GM18858 (cell line): ENCODE measurements at regions not wholly inside any gene's neighbourhood (a gene's known extent, or its start where the extent isn't known, plus 50 kb on each side); places are given as distances from the start of the nearest gene placed in this dataset.
"Not testable (repeated sequence)": the region's sequence is repeated elsewhere in the genome, so short reads cannot be mapped to it uniquely, and the experiment has no call there.

ENCODE experiments used
- ATAC-seq: cut with Tn5 transposase; IDR thresholded peaks from one replicate; pipeline ENCODE4 v1.9.1; 2021; ENCODE audit not compliant: unreplicated experiment

- no peak for ATAC-seq
Observed at GRCh38 chr6:159527351-159527750, 165.7 kb downstream of the SOD2 start.

DNA sequence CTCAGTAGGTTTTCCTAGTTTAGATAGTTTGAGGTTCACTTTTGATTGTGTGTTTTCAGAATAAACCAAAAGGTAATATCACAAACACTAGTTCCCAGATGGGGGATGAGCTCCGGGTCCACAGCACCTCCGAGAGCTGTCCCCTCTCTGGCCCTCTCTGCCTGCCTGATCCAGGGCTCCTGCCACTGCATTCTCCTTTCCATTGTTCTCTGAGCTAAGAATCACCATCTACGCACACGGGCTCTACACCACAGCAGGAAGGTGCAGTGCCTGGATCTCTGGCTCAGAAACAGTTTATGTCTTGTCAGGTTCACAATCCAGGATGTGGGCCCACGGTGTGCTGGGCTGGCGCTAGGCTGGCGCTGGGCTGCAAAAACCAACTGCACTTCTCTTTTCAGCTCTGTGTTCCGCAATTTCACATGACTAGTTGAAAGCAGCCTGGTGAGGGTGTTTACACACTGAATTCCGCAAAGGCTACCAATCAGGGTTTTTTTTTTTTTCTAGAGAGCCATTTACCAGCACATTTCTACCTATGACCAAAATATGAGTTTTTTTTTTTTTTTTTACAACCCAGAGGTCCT is 167.5 kb downstream of the SOD2 start:
- ATAC-seq: no peak

GRCh38 chr6:159522877-159523547 is 170.0 kb downstream of the SOD2 start:
- ATAC-seq: no peak

- ATAC-seq: no peak
Observed at GRCh38 chr6:159521962-159522361, 171.1 kb downstream of the SOD2 start.

DNA sequence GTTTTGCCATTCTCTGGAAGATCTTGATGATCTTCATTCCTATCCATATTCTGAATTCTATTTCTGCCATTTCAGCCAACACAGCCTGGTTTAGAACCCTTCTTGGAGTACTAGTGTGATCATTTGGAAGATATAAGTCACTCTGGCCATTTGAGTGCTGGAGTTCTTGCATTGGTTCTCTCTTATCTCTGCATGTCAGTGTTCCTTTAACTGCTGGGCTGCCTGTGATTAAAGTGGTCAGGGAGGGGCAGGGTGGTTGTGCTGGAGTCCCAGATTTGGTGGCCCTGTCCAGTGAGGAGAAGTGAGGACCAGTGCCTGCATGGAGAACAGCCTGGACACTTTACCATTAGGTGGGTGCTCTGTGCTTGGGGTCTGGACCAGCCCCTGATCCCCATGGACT is 173.0 kb downstream of the SOD2 start:
- ATAC-seq: no peak

- ATAC-seq: not testable (repeated sequence)
Observed at GRCh38 chr6:159515811-159516210, 177.2 kb downstream of the SOD2 start.

DNA sequence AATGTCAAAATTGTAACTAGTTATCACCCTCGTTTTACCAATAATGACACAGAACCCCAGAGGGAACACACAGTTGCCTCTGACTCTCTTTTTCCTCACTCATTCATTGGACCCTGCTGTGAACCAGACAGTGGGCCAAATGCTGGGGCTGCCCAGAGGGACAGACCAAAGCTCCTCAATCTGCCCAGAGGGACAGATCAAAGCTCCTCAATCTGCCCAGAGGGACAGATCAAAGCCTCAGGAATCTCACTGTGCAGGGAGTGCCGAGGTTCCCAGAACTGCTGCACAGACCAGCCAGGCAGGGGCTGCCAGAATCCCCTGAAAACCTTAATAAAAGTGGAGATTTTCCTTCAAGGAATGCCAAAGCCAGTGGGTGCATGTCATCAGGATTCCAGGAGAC is 179.1 kb downstream of the SOD2 start:
- no peak for ATAC-seq

DNA sequence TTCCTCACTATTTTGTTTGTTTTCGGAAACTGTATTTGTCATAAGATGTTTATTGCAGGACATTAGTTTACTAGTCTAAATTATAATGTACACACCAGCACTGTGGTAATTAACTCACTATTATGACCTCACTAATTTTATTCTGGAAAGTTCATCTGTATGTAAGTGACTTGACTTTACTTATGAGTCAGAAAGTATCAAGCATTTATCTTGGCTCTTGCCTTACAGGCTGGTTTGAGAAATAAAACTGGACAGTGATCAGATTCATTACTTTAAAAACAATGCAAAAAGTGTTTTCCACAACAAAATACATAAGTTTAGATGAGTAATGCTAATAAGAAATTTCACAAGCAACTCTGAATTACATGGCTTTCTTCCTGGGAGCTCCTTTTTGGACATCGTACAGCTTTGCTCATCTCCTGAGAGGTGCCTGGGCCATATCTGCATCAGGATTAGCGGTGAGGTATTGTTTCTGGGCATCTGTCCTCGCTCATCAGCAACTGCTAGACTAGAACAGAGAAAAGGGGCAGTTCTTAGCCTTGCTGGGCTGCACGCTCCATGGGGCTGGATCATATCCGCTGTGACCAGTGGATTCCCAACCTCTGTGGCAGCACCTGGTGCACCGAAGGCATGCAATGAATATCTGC is 179.8 kb downstream of the SOD2 start:
- ATAC-seq: no peak

DNA sequence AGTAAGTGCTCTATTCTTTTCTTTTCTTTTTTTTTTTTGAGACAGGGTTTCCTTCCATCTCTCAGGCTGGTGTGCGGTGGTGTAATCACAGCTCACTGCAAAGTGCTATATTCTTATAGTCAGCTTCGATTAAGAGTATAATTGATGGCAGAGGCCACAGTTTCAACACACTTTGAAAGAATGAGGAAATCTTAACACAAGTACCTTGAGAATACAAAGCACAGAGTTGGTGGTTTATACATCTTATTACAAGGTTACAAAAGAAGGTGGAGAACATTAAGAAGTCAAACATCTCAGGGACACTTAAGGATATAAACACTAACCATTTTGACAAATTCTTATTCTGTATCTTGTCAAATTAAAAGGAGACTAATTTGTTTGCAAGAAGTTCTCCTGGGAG is 180.5 kb downstream of the SOD2 start:
- no peak for ATAC-seq

- no peak for ATAC-seq
Observed at GRCh38 chr6:159512104-159512503, 180.9 kb downstream of the SOD2 start.

DNA sequence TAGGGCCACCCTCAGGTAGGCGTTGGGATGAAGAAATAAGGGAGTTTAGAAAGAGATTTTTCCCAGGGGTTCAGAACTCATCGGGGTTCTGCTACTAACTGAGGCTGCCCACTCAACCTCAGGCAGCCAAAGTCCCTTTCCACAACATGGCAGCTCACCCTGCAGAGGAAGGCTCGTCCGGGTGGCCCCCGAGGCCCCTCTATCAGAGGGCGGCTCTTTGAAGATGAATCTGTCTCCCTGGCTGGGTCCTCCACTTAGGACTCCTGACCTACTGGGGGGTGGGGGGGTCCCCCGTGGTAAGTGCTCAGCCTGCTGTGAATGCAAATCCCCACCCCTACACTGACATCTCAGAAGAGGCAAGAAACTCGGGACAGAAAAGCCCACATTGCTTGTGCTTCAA is 182.9 kb downstream of the SOD2 start:
- no peak for ATAC-seq

DNA sequence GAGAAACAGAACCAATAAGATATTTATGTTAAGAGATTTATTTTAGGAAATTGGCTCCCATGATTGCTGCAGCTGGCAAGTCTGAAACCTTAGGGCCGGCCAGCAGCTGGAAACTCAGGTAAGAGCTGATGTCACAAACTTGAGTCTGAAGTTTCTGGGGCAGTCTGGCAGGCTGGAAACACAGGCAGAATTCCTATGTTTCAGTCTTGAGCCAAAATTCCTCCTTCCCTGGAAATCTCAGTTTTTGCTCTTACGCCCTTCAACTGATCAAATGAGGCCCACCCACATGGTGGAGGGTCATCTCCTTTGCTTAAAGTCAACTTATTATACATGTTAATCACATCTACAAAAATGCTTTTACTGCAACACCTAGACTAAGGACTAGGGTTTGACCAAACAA is 184.1 kb downstream of the SOD2 start:
- ATAC-seq: no peak

GRCh38 chr6:159506048-159506447 is 187.0 kb downstream of the SOD2 start:
- ATAC-seq: no peak

- no peak for ATAC-seq
Observed at GRCh38 chr6:159505140-159505922, 187.7 kb downstream of the SOD2 start.

DNA sequence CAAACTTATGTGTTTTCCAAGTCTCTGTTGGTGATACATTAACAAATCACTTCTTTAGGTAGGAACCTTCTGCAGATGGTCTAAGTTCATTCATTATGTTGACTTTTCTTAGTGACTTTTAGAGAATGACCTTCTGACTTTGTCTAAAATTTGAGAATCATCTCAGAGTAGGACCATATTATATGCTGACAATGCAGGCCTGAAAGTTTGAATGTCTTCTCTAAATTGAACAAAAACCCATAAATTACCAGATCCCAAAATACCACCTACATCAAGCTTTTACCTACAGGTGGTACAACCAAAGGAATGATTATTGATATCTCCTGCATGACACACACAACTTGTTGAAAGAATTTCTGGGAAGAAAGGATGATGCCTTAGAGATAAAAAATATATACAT is 191.5 kb downstream of the SOD2 start:
- no peak for ATAC-seq

DNA sequence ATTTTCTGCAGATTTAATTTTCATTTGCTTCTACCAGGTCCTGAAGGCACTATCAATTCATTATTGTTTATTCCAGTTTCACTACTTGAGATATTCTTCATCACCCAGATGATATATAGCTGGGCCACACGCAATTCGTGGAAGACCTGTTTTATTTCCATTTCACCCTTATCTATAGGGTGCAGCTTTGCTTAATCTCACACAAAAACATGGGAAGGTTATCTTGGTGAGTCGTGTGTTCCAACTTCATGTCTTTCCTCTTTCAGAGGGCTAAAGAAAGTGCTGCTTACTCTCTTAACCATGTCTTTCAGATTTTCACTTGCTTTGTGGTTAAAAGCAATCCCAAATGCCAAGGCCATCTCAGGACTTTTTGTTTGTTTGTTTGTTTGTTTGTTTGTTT is 194.0 kb downstream of the SOD2 start:
- no peak for ATAC-seq

DNA sequence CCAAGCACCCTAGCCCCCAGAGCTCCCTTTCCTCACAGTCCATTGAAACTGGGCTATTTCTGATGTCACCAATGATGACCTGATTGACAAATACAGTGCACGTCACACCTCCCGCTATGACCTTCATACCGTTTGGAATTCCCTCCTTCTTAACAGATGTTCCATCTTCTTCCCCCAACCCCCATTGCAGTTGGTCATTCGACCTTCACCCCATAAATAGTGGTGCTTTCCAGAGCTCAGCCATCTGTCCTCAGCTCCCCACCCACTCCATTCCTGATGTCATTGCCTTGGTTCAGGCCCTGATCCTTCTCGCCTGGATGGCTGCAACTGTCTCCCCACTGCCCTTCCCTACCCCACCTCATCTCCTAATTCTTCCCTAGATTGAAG is 198.5 kb downstream of the SOD2 start:
- ATAC-seq: no peak

- ATAC-seq: no peak
Observed at GRCh38 chr6:159493898-159494585, 199.0 kb downstream of the SOD2 start.

- no peak for ATAC-seq
Observed at GRCh38 chr6:159493231-159493897, 199.7 kb downstream of the SOD2 start.

DNA sequence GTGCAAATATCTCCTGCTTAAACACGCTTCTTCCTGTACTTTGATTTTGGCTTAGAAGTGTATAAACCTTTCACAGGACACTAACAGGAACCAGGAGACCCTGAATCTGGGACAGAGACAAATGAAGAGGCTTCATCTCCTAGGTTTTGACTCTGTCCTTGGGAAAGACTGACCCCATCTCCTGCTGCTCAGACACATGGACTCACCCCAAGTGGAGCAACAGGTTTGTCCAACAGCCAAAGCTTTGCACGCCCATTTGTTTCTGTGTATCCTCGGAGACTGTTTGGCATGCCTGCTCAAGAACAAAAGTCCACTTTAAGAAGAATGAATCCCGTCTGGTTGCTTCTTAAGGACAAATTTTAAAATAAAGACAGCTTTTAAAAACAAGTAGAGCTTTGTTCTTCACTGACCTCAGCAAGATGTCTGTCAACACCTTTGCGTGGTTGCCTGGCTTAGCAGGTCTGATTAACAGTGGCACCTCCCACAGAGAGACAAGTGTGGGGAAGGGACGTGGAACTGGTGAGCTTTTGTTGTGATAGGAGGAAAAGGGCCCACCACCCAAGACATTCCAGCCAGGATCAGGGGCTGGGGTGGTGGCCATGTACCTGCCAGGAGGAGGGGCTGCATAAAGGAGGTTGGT is 202.6 kb downstream of the SOD2 start:
- no peak for ATAC-seq
